GM18499 (cell line): ENCODE measurements at regions not wholly inside any gene's neighbourhood (a gene's known extent, or its start where the extent isn't known, plus 50 kb on each side); places are given as distances from the start of the nearest gene placed in this dataset.
"Not testable (repeated sequence)": the region's sequence is repeated elsewhere in the genome, so short reads cannot be mapped to it uniquely, and the experiment has no call there.

ENCODE experiments used
- ATAC-seq: cut with Tn5 transposase; IDR thresholded peaks from one replicate; pipeline ENCODE4 v1.9.1; 2021; ENCODE audit warnings: moderate number of reproducible peaks; ENCODE audit not compliant: insufficient read depth, unreplicated experiment

DNA sequence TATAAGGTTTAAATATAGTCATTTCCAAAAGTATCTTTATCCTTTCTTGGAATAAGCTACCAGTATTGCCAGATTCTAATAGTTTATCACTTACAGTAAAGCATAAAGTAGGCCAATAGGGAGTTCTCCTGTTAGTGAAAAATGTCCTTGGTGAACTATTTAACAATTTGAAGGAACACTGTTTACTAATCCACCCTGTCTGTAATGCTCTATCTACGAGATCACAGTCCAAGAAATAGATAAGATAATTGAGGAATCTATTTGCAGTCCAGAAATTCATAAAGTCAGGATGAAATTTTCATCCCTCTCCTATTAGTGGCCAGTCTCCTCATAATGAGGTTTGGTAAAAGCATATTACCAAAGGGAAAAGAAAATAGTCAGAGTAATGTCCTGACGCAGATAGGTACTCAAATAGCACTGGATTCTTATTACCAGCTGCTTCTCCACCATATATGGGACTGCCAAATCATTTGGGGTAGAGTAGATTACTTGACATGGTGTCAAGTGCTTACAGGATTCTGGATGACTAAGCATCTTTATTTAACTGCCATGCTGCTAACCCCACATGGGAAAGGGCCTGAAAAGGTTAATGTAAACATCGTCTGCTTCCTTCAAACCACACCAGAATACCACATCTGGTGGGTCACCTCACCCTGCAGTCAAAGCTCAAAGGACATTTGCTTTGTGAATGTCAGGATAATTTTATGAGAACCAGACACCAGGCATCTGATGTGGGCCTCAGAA is 808.1 kb downstream of the EFNA5 start:
- ATAC-seq = no peak

DNA sequence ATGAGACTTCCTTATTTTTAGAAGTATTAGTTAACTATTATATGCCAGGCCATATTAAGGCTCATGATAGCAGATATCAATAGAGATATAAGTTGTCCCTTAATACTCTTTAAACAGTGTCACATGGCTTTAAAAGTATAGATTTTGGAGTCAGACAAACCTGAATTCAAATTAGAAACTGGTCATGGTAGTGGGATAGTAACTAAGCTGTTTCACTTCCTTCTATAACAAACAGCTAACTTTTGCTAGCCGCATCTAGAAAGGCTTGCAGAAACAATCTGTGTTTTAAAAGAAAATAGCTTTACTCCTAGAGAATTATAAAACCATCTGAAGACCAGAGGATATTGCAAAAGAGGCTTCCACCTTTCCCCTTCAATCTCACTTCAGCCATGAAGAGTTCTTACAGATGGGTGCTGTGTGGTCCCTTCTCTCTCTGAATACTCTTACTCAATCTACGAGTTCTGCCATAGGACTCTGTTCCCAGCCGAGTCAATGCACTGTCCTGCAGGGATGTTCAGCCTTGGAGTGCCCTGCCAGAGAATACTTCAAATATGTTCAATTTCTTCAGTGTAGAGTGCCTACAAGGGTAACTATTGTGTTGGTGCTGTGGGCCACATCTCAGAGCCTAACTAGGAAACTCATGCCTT is 810.2 kb downstream of the EFNA5 start:
- no peak for ATAC-seq

DNA sequence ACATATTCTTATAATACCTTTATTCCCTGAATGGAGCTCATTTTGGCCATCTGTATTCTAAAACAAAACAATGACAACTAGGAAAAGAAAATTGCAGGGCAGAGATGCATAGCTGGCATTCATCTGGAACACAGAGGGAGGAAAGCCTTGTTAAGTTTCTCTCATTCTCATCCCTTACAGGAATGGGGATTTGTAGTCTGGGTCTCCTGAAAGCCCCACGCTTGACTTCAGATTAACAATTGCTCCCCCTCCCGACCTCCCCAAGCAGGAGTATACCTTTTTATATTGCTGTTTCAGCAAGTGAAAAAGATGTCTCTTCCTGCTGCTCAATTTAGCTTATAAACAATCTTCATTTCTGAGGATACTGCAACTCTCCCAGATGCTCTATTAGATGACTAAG is 812.1 kb downstream of the EFNA5 start:
- no peak for ATAC-seq

GRCh38 chr5:106854922-106855321 is 815.8 kb downstream of the EFNA5 start:
- ATAC-seq = no peak

DNA sequence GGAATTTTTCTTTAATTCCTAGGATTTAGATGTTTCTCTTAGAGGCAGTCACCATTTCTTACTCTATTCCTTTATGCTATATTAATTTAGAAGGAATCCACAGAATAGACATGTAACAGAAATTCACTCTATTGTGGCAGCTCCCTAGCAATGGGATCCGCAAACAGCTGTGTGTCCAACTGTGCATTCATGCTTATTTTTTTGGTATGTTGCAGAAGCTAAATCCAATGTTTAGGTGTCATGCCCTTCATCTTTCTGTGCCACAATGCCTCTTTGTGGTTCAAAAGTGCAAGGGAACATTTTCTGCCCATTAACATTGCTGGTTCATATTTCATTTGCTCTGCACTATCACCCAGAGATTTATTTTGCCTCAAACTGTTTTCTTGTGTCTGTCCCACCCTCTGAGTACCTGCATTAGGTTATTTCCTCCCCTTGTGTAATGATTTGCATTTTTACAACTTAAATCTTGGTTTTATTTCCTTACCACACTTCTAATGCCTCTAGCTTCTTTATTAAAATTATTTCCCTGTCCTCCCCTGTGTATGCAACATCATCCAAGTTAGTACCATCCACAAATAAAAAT is 816.5 kb downstream of the EFNA5 start:
- no peak for ATAC-seq

DNA sequence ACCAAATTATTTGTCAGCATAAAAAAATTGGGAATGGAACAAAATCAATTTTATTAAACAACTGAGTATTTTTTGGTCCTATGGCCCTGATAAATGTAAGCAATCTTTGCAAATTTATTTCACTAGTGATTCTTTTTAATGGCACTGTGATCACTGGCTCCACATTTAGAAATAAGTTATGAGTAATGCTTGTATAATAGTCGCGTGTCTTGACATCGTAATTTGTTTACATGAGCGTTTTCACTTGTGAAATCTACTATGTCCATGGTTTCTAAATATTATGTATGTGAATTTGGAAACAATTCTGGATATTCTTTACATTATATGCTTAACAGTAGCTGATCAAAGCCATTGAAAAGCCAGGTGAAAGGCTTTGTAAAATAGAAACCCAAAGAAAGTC is 817.5 kb downstream of the EFNA5 start:
- no peak for ATAC-seq

DNA sequence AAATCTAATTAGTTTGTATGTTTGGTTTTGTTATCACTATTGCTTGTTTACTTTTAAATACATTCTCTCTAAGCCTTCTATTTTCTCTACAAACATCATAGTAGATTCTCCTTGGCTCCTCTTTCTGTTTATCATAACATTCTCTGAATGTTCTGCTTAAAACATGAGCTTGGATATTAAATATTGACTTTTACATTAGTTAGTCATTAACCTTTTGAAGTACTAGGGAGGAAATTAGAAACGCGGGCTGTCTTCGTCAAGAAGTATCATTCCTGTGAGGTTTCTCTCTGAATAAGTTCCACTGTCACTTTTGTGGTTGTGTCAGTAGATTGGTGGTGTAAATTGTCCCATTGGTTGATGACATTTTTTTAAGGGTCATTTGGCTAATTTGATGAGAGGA is 821.5 kb downstream of the EFNA5 start:
- ATAC-seq = no peak

- no peak for ATAC-seq
Observed at GRCh38 chr5:106843812-106844416, 826.8 kb downstream of the EFNA5 start.

- ATAC-seq = no peak
Observed at GRCh38 chr5:106833517-106833916, 837.2 kb downstream of the EFNA5 start.

- ATAC-seq = no peak
Observed at GRCh38 chr5:106827061-106827460, 843.7 kb downstream of the EFNA5 start.

- ATAC-seq = no peak
Observed at GRCh38 chr5:106825374-106825773, 845.4 kb downstream of the EFNA5 start.

GRCh38 chr5:106822851-106823250 is 847.9 kb downstream of the EFNA5 start:
- no peak for ATAC-seq

GRCh38 chr5:106818552-106818951 is 852.2 kb downstream of the EFNA5 start:
- no peak for ATAC-seq

DNA sequence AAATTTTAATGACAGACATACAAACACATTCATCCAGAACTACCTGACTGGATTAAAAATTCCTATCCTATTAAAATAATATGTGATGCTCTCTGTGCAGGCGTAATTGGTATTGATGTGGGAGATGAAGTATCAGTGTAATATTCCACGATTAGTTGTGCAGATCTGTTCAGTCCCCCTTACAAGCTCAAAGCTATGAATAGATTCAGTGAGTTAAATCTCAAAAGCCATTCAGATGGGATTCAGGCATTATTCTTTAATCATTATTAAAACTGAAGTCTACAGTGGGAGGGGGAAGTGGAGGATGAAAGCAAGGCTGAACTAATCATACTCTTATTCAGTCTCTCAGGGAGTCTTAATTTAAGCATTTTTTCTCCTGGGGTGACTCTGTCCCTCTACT is 855.8 kb downstream of the EFNA5 start:
- no peak for ATAC-seq

DNA sequence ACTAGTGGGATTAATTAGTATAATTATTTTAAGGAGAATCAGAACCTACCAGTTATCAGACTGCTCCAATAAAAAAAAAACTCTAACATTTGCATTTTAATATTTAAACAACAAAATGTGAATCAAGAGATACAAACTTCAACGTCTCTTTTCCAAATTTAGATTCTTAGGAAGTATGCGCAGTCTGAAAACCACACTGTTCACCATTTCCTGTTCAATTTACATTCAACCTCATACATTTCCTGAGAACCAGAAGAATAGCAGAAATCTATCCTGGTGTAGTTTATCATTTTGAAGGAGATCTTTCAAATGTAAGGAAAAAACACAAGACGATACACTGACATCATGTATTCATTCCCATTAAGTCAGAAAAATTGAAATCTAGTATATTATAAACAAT is 869.2 kb downstream of the EFNA5 start:
- ATAC-seq = no peak

DNA sequence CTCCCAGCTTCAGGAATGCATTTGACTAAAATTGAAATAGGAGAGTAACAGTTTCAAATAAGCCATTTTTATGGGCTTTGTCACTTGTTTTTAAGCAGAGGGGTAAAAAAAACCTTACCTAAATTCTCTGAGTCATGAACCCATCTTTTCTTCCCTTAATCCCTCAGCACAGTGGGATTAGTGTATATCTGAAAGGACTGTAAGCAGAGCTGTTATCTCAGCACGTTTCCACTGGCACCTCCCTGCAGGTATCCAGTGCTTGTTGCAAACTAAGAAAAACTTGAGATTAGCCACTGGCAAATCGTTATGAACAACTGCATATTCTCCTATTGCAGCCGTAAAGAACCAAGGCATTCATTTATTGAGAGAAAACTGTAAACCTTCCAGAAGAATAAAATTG is 872.7 kb downstream of the EFNA5 start:
- no peak for ATAC-seq

DNA sequence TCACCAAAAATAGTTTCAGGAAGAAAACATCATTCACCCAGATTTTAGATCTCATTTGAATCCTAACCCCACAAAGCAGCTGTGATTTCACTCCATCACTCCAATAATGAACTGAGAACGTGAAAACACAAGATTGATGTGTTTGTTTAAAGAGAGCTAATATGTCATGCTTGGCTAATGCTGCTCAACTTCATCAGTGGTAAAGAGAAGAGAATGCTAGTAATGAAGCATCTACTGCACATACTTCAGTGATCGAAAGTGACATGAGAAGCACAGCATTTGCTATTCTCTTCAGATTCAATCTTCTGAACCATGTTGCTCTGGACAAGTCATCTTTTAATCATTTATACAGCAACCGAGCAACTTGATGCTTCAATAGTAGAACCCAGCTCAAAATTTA is 874.7 kb downstream of the EFNA5 start:
- no peak for ATAC-seq

- ATAC-seq = no peak
Observed at GRCh38 chr5:106784846-106785245, 885.9 kb downstream of the EFNA5 start.

DNA sequence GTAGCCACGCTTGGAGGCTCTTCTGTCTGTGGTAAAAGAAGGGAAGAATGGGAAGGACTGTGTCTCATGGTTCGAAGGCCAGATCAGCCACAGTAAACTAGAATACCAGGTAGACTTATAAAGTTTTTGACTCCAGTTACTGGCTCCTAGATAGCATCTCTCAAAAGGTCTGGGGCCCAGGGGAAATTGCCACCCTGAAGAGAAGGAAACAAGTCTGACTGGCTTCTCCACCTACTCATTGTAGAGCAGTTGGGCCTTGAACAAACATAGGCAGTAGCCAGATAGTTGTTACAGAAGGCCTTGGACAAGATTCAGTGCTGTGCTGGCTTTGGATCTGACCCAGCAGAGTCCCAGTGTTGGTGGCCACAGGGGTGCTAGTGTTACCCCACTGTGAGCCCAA is 890.4 kb downstream of the EFNA5 start:
- no peak for ATAC-seq

- not testable (repeated sequence) for ATAC-seq
Observed at GRCh38 chr5:106776515-106776914, 894.2 kb downstream of the EFNA5 start.

GRCh38 chr5:106768392-106768791 is 902.3 kb downstream of the EFNA5 start:
- ATAC-seq = no peak
